NCI-H1105 treated with DMSO at 0.1 percent for 48 hours (cell line): ENCODE measurements at regions not wholly inside any gene's neighbourhood (a gene's known extent, or its start where the extent isn't known, plus 50 kb on each side); places are given as distances from the start of the nearest gene placed in this dataset.
"Not testable (repeated sequence)": the region's sequence is repeated elsewhere in the genome, so short reads cannot be mapped to it uniquely, and the experiment has no call there.

Experiments
- DNase-seq: peaks from one replicate; lab custom pipeline; 2025; lab: John Stamatoyannopoulos, UW

DNA sequence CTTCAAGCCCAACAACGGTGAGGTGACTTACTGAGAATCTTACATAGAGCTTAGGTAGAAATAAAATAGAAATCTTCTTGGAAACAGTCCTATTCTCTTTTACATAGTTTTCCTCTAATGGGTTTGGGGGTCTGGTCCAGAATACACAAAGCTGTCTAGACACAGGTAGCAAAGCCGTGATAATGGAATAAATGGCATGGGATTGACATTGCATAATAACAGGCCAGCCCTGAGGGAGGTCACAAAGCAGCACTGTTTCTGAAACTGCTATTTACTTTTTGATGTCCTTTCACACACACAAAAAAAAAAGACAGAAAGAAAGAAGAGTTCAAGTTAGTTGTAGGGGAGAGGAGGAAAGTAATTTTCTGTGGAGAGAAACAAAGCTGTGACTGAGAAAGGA lies 364.8 kb upstream of the SORCS1 start:
- DNase-seq = no peak

DNA sequence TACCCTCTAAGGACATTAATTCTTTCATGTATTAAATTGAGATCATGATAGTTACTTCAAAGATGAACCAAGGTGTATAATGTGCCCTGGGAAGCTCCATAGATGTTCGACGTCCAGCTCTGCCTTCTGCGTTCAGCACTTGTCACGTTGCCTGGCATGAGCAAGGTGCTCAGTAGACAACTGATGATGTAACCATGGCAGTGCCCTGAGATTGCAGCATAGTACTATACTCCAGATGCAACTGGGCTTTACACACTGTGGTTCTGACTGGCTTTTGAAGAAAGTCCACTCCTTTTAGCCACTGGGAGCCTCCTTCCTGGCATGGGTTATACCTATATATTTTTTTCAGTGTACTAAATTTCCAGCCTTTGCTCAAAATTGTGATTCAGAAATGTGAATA lies 355.8 kb upstream of the SORCS1 start:
- DNase-seq = no peak

DNA sequence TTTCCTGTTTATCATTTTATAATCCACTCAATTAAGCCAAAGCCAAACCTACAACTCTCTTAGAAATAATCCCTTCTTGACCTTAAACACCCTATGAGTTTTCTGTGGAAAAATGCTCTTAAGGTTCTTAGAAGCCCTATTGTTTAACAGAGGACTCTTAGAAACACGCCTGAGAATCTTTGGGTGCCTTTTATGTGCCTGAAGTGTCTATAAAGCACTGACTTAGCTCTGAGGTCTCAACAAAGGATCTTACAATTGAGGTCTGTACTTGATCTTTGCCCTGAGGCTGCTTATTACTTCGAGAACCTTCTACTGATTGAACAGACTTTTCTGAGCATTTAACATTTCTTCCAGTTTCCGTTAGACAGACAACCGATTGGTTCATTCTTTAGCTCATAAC lies 353.3 kb upstream of the SORCS1 start:
- no peak for DNase-seq

DNA sequence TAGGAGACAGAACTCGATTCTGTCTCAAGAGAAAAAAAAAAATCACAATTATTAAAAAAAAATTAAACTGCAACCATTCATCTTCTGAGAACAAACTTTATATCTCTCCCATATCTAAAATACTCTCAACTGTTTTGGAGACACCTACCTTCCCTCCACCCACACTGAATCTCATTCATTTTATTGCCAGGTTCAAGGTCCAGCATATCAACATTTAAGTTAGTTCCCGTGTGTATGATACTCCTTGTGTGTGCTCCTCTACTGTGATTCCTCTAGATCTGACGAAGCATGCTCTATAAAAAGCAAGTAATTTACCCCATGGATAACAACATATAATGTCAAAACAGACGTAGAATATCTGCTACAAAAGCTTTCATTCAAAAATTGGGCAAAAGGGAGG lies 351.8 kb upstream of the SORCS1 start:
- no peak for DNase-seq

DNA sequence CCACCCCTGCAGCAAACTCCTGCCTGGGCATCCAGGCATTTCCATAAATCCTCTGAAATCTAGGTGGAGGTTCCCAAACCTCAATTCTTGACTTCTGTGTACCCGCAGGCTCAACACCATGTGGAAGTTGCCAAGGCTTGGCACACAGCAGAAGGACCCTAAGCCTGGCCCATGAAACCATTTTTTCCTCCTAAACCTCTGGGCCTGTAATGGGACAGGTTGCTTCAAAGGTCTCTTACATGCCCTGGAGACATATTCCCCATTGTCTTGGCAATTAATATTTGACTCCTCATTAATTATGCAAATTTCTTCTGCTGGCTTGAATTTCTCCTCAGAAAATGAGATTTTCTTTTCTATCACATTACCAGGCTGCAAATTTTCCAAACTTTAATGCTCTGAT lies 339.5 kb upstream of the SORCS1 start:
- not testable (repeated sequence) for DNase-seq

DNA sequence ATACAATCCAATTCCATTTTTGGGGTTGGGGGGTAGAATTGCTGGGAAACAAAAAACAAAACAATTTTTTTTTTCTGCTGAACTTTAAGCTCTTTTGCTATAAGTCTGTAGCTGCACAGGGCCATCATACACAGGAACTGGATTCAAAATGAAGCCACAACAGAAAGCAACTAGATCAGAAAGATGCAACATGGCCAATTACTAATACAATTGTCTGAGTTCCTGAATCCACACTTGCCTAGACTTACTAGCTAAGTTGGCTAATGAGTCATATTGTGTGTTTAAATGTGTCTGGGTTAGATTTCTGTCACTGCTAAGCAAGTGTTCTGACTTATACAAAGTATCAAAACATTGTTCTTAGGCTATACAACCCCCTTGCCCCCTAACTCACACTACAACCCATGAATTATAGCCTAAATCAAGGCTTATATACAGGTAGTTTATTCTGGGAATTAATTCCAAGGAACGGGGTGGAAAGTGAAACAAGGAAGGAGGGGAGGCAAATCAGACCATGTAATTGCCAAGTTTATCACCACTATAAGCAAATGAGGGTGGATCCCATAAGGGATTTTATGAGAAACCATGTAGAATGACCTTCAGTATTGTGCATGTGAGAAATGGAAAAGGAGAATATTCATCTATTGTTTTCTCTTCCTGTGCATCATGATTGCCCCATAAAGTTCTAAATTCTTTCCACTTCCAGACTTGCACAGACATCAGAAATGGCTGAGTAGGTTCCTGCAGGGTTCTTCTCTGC lies 337.9 kb upstream of the SORCS1 start:
- no peak for DNase-seq

DNA sequence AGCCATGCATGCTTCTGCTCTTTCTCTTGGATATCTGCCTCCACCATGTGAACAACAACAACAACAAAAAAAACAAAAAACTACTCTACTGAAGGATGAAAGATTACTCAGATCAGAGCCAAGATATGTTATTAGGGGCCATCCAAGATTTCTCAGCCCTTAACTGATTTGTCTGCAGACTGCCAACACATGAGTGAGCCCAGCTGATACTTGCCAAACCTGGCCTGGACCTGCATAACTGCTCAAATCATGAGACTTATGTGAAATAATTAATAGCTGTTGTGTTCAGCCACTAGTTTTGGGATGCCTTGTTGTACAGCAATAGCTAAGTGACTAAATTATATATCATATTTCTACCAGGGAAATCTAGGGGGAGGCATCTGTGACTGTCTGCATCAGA lies 334.5 kb upstream of the SORCS1 start:
- DNase-seq = no peak

DNA sequence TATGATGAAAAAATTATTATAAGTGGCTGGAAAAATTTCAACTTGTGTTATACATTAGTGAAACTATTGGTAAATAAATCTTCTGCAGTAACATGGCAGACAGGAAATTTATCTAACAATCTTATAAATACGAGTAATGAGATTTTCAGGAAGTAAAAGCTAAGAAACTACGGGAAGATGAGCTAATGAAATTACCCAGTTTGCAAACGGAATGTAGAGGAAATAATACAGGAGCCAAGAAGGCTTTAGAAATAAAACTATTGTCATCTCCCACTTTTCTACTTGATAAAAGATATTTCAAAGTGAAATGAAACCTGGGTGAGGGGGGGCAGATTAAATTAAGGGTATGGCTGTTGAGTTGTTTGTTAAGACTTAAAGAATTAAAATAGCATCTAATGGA lies 332.5 kb upstream of the SORCS1 start:
- DNase-seq = no peak

DNA sequence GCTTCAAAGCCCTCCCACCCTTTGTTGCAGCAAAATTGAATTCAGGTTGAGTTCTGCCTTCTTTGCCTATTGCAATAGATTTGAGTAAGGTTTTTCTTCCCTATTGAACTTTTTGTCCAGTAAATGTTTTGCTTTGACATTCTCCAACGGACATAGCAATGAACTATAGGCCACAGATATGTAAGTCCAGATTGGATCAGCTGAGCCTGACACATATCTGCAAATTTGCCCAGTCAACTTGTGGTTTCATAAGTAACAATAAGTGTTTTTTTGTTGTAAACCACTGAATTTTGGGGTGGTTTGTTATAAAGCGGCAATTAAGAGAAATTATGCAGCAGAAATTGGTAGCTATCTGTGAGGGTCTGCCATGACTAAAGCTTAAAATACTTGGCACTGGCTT lies 332.1 kb upstream of the SORCS1 start:
- no peak for DNase-seq

DNA sequence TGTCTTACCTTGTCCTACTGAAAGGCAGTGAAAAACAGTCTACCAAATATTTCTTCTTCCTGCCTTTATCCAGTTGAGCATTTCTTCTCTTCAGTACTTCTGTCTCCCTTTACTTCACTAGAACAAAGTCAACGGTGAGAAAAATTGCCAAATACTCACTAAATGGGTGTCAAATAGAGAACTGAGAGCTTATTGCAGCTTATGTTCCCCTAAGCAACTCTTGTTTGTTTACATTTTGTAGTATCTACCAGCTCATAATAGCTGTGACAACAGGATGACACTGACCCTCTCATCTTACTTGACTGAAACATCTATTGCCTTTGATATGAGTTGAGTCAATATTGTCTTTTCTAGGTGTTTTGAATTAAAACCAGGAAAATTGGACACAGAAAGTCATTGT lies 327.9 kb upstream of the SORCS1 start:
- no peak for DNase-seq

DNA sequence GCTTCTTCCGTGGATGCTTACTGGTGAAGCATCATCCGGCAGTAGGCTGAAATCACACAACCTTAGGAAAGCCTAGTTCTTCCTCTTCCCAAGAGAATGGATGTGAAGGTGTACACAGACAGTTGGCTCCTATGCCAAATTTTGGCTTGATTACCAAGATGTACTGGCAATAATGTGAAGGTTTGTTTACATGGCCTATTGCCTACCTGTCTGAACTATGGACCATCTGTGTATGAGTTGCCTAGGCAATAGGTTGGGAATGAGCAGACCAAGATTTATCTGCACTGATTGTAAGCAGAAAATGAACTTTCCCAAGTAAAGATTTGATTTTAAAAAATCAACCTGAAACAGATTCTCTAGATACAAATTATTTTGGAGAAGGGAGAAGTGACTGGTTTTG lies 325.9 kb upstream of the SORCS1 start:
- no peak for DNase-seq

DNA sequence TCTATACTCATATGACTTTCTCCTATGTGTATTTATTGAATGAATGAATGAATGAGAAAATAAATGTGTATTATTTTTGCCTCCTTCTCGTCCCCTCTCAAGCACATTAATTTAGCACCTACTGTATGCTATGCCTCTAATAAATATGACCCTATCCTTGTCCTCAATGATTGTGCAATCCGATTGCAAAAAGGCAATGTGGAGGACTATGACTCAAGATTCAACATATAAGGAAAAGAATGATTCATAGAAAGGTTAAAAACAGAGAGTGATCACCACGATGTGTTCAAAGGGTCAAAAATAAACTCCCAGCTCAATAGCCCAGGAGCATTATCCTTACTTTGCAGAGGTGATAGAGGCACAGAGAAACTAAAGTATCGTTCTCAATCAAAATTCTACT lies 322.8 kb upstream of the SORCS1 start:
- no peak for DNase-seq

DNA sequence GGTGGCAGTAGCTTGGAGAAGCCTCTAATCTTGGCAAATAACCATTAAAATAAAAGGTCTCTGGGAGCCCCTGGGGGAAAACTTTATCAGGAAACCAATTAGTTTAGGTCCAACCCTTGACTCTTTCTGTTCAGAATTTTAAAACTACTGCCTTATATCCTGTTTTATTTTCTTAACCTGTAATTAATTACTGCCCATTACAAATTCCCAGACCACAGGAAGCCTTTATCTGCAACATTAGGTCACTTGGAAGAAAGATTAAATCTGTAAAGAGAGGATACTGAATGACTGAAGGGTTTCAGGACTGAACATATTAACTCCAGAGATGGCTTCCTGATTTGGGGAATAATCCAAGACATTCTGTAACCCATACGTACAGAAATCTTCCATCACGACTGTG lies 320.5 kb upstream of the SORCS1 start:
- no peak for DNase-seq

DNA sequence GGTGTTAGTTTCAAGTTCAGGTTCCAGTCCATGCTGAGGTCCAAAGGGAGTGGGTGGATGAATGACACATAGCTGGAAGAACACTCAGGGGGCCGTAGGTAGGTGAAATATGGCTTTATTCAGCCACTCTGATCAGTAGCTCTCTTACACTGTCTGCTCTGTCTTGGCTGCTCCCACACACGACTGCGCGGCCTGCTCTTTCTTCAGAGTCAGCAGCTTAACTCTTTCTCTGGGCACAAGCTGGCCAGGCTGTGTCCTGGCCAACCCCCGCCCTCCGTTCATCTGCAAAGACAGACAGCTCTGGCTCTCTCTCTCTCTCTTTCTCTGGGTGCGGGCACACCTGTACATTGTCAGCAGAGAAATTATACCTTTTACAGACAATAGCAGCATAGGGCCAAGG lies 317.4 kb upstream of the SORCS1 start:
- no peak for DNase-seq

DNA sequence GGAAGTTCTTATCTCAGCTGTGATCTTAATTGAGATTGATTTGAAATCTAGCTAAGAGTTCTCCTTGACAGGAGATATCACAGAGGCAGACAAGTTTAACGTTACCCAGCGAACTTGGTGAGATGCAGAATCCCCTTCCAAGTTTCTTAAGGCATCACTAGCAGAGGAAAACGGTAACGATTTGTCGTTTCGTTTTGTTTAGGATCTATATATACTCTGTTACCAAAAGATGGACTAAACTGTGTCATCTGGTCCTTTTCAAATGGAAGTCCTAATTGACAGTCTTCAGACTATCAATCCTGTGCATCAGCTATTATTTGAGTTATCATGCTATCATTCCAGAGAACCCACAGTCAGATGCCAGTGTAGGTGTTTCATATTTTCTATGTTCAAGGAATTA lies 316.7 kb upstream of the SORCS1 start:
- no peak for DNase-seq

DNA sequence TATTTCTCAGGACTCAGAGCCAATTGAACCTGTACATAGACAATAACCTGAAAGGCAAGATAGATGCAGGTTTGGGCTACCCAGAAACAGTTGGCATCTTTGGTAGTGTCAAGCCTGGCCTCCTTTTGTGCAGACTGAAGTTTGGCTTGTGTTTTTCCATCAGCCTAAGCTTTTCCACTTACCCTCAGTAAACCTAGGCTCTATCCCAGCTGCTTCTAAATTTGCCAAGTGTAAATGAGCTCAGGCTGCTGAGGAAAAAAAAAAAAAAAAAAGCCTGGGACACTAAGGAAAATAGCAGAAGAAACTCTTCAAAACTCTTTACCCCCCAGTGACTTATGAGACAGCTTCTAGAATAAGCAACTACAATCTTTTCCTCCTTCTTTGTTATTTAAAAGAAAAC lies 316.3 kb upstream of the SORCS1 start:
- no peak for DNase-seq

DNA sequence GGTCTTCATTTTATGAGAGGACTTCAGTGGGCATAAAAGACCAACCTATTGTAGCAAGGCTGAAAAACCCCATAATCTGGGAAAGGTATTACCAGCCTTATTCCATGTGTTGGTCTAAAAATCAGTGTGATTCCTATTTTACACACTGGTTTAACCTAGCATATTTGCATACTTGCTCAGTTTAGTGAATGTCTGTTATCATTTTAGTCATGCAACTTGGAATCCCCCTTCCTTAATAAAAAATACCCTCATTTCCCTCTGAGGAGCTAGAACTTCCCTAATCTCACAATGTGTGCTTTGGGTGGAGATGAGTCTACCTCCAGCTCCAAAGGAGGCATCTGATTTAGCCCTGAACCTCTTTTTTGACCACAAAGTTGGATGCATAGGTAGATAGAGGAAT lies 312.8 kb upstream of the SORCS1 start:
- DNase-seq = no peak

DNA sequence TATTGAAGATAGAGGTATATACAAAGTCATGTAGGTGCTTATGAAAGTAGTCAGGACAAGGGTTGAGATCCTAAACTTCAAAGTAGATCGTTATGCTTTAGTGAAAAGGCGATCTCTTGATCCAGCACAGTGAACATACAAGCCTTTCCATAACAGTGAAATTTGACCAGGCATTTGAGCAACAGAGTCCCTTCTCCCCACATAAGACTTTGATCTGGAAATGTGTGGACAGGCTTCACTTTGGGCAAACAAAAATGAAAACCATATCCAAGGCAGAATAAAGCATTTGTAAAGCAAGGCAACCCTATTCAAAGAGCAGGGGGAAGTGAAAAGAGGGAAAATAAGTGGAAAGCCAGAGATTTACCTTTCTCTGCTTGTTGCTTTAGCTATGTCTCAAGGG lies 311.9 kb upstream of the SORCS1 start:
- DNase-seq = no peak

DNA sequence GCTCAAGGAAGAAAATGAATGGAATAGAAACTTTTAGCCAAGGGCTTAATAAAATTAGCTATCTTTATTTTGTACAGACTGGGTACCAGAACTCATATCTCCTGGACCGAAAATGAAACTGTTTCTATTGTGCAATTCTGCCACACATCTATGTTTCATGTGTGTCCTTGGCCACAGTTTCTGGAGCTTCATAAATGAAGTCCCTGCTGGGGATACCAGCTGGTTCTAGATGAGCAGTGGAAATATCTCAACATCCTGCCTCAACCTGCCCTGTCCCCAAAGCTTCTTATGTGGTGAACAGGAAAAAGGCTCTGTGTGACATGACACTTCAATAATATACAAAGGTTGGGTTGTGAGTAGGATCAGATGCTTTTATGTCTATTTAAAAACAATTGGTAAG lies 310.1 kb upstream of the SORCS1 start:
- no peak for DNase-seq

DNA sequence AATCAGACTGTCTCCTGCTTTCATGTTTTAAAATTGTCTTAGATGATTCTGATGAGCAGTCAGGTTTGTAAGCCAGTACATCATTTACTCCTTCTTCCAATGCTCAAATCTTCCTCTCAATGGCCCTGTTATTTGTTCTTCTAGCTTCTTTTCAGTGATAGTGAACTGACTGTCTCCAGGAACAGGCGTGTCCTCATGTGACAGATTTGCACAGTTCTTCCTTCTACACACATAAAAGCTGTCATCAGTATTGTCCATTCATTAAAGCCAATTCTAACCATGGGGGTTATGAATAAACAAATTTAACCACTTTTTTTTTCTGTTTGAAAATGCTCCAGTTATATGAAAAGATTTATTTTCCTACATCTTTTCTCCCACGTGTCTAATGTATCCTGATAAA lies 308.7 kb upstream of the SORCS1 start:
- DNase-seq = no peak

DNA sequence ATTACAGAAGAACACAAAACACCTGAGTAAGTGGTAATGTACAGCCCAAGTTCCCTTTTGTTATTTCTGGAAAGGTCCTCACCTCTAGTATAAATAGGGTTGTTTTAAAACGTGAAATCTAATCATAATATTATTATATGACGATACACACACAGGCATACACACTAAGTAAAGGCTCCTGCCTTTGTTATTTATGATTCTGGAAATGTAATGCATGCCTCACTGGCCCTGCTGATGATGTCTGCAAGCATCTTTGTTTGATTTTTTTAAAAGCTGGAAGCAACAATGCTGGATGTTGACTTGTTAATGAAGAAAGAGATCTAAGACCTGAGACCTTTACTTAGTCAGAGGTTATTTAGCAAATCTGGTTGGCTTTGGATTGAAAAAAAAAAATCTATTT lies 307.4 kb upstream of the SORCS1 start:
- no peak for DNase-seq

DNA sequence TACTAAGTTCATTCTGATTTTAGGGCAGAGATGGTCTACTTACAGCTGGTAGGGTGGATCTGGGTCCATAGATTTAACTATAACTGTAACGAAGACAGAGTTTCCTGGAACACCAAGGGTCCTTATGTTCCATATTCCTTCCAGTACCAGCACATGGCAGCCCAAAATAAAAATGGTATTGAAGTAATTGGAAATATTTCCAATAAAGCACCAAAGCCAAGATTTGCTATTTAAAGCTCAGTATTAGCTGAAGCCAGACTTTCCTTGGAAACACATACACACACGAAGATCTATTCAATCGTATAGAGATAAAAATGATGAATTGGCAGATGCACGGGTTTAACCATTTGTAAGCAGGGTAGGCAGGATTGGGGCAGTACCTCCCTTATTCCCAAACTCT lies 289.1 kb upstream of the SORCS1 start:
- DNase-seq = no peak

DNA sequence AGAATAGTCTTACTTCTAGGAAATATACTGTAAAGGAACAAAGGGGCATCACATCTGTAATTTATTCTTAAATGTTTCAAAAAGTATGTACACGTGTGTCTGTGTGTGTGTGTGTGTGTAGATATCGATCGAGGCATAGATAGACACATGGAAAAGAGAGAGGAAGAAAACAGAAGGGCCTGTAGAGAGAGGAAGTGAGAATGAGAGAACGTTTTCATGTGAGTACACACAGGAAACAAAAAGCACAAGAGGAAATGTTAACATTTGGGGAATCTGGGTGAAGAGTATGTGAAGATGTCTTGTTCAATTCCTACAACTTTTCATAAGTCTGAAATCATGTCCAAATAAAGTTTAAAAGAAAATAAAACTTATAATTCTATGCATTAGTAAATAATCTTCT lies 286.5 kb upstream of the SORCS1 start:
- no peak for DNase-seq

DNA sequence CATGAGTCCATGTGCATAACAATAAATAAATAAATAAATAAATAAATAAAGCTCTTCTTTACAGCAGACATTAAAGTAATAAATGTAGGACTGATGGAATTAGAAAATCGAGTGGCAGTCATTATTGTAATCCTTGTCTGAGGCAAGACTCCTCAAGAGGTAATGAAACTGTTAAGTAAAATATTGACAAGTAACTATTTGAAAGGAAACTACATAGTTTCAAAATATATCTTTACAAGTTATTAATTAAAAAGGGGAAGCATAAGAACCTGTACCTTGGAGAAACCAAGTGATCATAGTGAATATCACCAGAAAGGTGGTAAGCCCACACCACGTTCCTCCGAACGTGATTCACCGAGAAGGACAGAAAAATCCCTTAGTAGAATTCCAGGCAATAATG lies 285.6 kb upstream of the SORCS1 start:
- DNase-seq = no peak

DNA sequence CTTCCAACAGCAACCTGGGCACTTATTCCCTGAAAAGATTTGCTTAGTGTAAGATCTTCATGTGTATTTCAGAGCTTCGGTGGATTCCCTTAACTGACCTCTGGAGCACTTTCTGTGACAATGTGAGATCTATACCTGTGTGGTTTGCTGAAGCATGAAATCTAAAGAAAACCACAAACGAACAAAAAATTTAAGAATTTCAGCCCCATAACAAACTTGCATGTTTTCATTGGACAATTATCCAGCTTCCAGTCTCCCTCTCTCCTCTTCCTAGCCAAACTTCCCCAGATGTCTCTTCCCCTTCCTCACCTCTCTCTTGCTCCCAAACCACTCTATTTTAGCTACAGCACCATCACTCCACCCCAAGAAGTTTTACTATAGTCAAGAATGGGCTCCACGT lies 279.9 kb upstream of the SORCS1 start:
- DNase-seq = no peak
